GM12891 (cell line): ENCODE measurements at regions not wholly inside any gene's neighbourhood (a gene's known extent, or its start where the extent isn't known, plus 50 kb on each side); places are given as distances from the start of the nearest gene placed in this dataset.

Experiments
- DNase-seq: peaks from one replicate; pipeline ENCODE4 v3.0.0; 2011; ENCODE audit warnings: low spot score; ENCODE audit not compliant: insufficient read length
- FAIRE-seq: peaks from 2 replicates; lab custom pipeline; 2011; peaks lifted over from hg19 to GRCh38; lab: Jason Lieb, UNC
- PAX5 ChIP-seq: IDR thresholded peaks from 2 replicates; pipeline ENCODE4 v1.6.1; 2011; ENCODE audit warnings: low read length, moderate library complexity, mild to moderate bottlenecking; ENCODE audit not compliant: insufficient read depth, severe bottlenecking
- POLR2A ChIP-seq: IDR thresholded peaks from 2 replicates; pipeline ENCODE4 v1.6.1; 2011; ENCODE audit warnings: low read depth, low read length, control low read depth
- POLR2AphosphoS5 ChIP-seq: IDR thresholded peaks from 2 replicates; pipeline ENCODE4 v1.6.1; 2011; ENCODE audit warnings: low read depth, low read length, control low read depth
- POU2F2 ChIP-seq: IDR thresholded peaks from 2 replicates; pipeline ENCODE4 v1.6.1; 2011; ENCODE audit warnings: low read depth, mild to moderate bottlenecking, control low read depth, low read length, moderate library complexity
- SPI1 ChIP-seq: IDR thresholded peaks from 2 replicates; pipeline ENCODE4 v1.6.1; 2011; ENCODE audit warnings: low read depth, low read length, control low read depth
- TAF1 ChIP-seq: IDR thresholded peaks from 2 replicates; pipeline ENCODE4 v1.6.1; 2011; ENCODE audit warnings: low read depth, low read length, control low read depth

DNA sequence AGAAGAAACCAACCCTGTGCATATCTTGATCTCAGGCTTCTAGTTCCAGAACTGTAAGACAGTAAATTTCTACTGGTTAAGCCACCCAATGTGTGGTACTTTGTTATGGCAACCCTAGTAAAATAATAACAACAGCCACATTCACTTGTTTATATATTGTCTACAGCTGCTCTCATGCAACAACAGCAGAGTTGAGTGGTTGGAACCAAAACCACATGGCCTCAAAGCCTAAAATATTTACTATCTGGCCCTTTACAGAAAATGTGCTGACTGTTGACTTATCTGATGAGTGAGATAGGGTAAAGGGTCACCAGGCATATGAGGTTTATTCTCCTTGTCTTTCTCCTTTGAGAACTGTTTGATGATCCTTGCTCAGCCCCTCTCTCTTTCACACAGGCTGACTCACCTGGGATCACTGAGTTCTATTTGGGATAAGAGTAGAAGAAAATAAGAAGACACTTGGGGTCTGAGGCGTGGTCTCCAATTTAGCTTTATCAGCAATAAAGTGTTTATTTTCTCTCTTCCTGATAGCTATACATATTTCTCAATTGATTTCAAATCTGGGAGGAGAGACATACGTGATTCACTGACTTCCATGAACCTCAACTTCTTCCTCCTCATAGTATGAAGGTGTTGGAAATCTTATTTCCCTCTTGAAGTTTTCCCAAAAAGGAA lies 227.5 kb upstream of the STARD13 start:
- TF ChIP-seq POLR2A: no peak
- no peak for TF ChIP-seq TAF1
- TF ChIP-seq SPI1: no peak
- TF ChIP-seq POU2F2: no peak
- TF ChIP-seq POLR2AphosphoS5: no peak
- TF ChIP-seq PAX5: no peak
- DNase-seq (no peak), FAIRE-seq (no peak)

GRCh38 chr13:33514362-33514761 lies 228.8 kb upstream of the STARD13 start:
- TF ChIP-seq POLR2AphosphoS5 (no peak), PAX5 (no peak), POLR2A (no peak), TAF1 (no peak), POU2F2 (no peak), SPI1 (no peak)
- peak; percentile 26 for FAIRE-seq
- DNase-seq: no peak

DNA sequence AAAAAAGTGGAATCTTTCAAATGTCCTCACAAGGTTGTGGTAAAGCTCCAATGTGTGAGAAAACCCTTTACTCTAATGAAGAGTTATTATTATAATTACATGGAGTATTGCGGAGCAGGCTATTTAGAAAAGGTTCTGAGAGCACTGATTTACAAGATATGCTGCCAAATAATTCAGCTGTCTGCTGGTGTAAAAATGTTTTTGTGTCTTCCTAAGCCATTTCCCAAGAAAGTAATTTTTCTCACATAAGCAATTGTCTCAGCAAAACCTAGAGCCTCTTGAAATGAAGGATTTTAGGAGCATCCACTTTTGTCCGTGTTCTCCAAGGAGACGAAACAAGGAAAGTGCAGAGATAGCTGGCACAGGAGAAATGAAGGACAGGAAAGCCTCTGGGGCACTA lies 229.6 kb upstream of the STARD13 start:
- FAIRE-seq (no peak), DNase-seq (no peak)
- no peak for TF ChIP-seq TAF1
- no peak for TF ChIP-seq POU2F2
- TF ChIP-seq POLR2AphosphoS5: no peak
- no peak for TF ChIP-seq POLR2A
- TF ChIP-seq SPI1: no peak
- no peak for TF ChIP-seq PAX5

- no peak for TF ChIP-seq POU2F2
- no peak for TF ChIP-seq TAF1
- no peak for TF ChIP-seq POLR2A
- TF ChIP-seq PAX5: no peak
- DNase-seq: no peak
- no peak for FAIRE-seq
These were observed 232.9 kb upstream of the STARD13 start for GRCh38 chr13:33518452-33518851.

DNA sequence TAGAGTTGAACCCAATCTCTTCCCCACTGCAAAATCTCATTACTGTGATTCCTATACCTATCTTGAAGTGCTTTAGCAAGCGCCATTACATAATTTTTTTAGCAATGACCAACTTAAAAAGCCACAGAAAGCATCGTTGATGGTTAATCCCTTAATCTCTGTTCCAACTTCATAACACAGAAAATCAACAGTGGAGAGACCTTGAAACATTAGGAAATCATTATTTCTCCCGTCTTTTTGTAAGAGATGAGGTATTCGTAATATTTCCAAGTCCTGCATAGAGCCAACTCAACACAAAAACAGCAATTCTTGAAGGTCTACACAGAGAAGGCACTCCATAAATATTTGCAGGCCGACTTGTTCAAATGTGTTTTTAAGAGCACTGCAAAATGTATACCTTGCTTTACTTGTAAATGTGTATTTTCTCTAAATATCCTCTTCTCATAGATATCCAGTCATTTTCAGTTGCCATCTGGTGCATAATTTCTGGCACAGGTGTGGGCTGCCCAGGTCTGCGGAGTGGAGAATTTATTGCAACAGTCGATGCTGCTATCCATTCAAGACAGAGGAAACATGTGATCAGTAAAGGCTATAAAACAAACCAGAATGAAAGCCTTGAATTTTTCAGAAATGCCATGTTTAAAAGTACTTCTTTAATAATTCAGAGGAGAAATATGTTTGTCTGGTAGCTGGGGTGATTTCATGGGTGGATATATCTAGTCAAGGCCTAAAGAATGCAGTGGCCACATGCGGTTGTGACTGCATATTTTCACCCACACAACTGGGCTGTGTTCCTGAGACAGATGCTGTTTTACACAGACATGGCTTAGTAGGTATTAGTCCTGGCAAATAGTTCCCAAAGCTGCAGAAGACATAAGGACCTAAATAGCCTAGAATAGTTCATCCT lies 234.3 kb upstream of the STARD13 start:
- FAIRE-seq (no peak), DNase-seq (no peak)
- TF ChIP-seq POU2F2 (no peak), SPI1 (no peak), PAX5 (no peak), POLR2AphosphoS5 (no peak), POLR2A (no peak), TAF1 (no peak)

DNA sequence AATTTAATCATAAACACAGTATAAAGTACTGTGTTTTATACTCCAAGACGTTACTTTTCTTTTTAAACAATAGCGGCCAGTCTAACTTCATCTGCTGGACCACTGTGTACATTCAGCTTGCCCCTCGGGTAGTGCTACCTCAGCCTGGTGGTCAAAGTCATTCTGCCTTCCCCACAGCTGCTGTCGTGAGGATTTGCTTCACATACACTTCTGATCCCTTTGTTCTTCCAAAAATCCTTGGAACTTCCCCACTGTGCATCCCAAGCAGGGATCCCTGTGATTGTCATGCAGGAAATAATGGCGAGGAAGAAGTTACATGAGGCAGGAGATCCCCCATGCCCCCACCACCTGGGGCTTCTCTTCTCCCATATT lies 234.9 kb upstream of the STARD13 start:
- TF ChIP-seq SPI1: no peak
- DNase-seq: no peak
- no peak for FAIRE-seq

DNA sequence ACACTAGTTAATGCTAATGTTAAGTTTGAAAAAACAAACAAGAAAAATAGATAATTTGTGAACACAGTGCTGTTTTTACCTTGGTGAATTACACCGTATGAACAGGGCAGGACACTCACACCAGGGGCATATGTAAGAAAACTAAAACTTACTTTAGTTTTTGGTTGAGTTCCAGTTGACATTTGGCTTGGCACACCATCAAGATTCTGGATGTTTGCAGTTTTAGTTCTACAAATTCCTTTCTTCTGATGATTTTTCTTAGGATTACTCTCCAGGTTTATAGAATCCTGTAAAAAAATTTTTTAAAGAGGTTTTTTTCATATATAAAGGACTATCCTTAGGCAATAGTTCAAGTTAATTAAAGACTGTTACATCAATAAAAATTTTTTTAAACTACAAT lies 238.5 kb upstream of the STARD13 start:
- DNase-seq (no peak), FAIRE-seq (no peak)
- TF ChIP-seq PAX5 (no peak), SPI1 (no peak), POLR2AphosphoS5 (no peak), POU2F2 (no peak), POLR2A (no peak), TAF1 (no peak)

DNA sequence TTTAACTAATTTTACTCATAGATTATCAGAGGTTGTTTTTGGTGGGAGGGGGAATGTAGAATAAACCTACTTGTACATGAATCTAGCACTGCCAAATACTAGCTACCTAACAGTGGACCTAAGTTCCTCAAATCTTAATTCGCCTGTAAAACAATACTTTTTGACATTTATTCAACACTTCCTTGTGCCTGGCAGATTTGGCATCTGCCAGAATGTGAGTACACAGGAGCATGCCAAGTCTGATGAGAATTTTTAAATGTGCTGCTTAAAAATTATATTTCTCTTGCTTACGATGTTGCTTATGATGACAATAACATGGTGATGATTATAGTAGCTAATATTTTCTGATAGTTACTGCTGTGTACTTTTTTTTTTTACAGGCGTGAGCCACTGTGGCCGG lies 240.2 kb upstream of the STARD13 start:
- FAIRE-seq (peak; percentile 20), DNase-seq (no peak)
- no peak for TF ChIP-seq PAX5
- TF ChIP-seq POLR2A: no peak
- no peak for TF ChIP-seq POLR2AphosphoS5
- no peak for TF ChIP-seq TAF1
- no peak for TF ChIP-seq SPI1
- no peak for TF ChIP-seq POU2F2

DNA sequence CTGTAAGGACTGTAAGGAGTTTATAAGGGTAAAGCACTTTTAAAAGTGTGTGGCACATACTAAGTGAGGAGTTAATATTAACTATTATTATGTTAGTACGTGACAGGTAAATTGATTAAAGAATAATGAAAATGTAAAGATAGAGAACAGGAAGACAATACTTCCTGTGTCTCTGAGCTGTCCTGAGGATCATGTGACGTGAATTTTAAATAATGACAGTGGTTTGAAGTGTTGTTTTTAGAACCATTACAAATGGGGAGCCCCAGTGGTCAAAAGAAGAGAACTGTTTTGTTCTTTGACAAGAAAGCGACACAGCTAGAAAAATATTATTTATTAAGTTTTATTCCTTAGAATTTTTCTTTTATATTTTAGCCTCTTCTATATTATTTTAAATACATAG lies 241.2 kb upstream of the STARD13 start:
- TF ChIP-seq TAF1 (no peak), POLR2A (no peak), POU2F2 (no peak), POLR2AphosphoS5 (no peak), PAX5 (no peak), SPI1 (no peak)
- FAIRE-seq (no peak), DNase-seq (no peak)
